Gastroesophageal sphincter (tissue), 4 donors: ENCODE measurements at regions not wholly inside any gene's neighbourhood (a gene's known extent, or its start where the extent isn't known, plus 50 kb on each side); places are given as distances from the start of the nearest gene placed in this dataset.
"Not testable (repeated sequence)": the region's sequence is repeated elsewhere in the genome, so short reads cannot be mapped to it uniquely, and the experiment has no call there.

Experiments
- ATAC-seq: fragments of 150-250 bp; one replicate; pipeline ENCODE4 v1.9.1; 2016; ENCODE audit warnings: mild to moderate bottlenecking, moderate library complexity
- H3K27ac ChIP-seq, 4 donors: fragments of 200-600 bp; sonication (generic) in 3 of 4; 1 replicate in 3 of 4; 2 replicates in 1 of 4; pipeline ENCODE4 v1.5.1; 2016 to 2019
- H3K27me3 ChIP-seq: fragments of 200-600 bp; sonication (generic); one replicate; pipeline ENCODE4 v1.5.1; 2019
- H3K36me3 ChIP-seq, 2 donors: fragments of 200-600 bp; sonication (generic); one replicate each; pipeline ENCODE4 v1.5.1; 2019; ENCODE audit warnings: control low read depth in 1 of 2
- H3K4me1 ChIP-seq, 3 donors: fragments of 200-600 bp; sonication (generic); 1 replicate in 2 of 3; 2 replicates in 1 of 3; pipeline ENCODE4 v1.5.1; 2016 to 2019; ENCODE audit warnings: control low read depth in 2 of 3
- H3K4me3 ChIP-seq, 2 donors: fragments of 200-600 bp; sonication (generic); one replicate each; pipeline ENCODE4 v1.5.1; 2019; ENCODE audit warnings: mild to moderate bottlenecking in 1 of 2, moderate library complexity in 1 of 2
- H3K9me3 ChIP-seq, 3 donors: fragments of 200-600 bp; sonication (generic); one replicate each; pipeline ENCODE4 v1.5.1; 2017 to 2019; ENCODE audit warnings: control low read depth in 2 of 3
- EP300 ChIP-seq: sonication (generic); formaldehyde crosslinking; IDR thresholded peaks from one replicate; pipeline ENCODE4 v1.6.1; 2017; ENCODE audit warnings: antibody characterized with exemption, mild to moderate bottlenecking
- POLR2A ChIP-seq, 2 donors: fragments of 450-650 bp; IDR thresholded peaks; one replicate each; pipeline ENCODE4 v1.6.1; 2017; ENCODE audit warnings: antibody characterized with exemption in 2 of 2, mild to moderate bottlenecking in 2 of 2, moderate library complexity in 1 of 2
- POLR2AphosphoS5 ChIP-seq: sonication (generic); formaldehyde crosslinking; IDR thresholded peaks from one replicate; pipeline ENCODE4 v1.6.1; 2017; ENCODE audit warnings: antibody characterized with exemption
- WGBS, 2 donors: methylation state at CpG; one replicate each; pipeline ENCODE4 v1.1.5; 2018; ENCODE audit warnings: low coverage in 1 of 2; 5-methylcytosine and 5-hydroxymethylcytosine counted together
- TF ChIP-seq, protein P1 (sequence below), 4 experiments: fragments of 200-600 bp in 2 of 4; fragments of 450-650 bp in 2 of 4; sonication (generic) in 1 of 4; IDR thresholded peaks; one replicate each; pipeline ENCODE4 v1.5.1; 2017 to 2019; ENCODE audit warnings: antibody characterized with exemption in 4 of 4, mild to moderate bottlenecking in 2 of 4, moderate library complexity in 2 of 4

DNA sequence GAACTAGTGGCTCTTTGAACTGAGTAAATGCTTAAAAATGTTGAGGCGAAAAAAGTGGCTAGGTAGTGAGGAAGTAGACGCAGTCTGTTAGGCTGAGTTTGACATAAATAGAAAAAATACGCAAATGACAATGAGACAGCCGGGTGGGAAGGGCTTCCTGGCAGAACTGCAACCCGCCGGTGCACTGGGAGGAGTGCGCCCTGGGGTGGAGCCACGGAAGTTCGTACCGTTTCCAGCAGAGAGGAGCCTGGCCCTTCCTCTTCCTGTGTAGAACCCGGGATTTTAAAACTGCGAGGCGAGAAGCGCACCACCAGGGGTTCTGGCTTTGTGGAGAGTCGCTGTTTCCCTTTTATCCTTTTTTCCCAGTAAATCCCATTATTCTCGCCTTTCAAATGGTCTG lies 602.6 kb downstream of the PYDC2 start:
- TF ChIP-seq, protein P1, sequence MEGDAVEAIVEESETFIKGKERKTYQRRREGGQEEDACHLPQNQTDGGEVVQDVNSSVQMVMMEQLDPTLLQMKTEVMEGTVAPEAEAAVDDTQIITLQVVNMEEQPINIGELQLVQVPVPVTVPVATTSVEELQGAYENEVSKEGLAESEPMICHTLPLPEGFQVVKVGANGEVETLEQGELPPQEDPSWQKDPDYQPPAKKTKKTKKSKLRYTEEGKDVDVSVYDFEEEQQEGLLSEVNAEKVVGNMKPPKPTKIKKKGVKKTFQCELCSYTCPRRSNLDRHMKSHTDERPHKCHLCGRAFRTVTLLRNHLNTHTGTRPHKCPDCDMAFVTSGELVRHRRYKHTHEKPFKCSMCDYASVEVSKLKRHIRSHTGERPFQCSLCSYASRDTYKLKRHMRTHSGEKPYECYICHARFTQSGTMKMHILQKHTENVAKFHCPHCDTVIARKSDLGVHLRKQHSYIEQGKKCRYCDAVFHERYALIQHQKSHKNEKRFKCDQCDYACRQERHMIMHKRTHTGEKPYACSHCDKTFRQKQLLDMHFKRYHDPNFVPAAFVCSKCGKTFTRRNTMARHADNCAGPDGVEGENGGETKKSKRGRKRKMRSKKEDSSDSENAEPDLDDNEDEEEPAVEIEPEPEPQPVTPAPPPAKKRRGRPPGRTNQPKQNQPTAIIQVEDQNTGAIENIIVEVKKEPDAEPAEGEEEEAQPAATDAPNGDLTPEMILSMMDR (IDR thresholded peaks at IDR 0.05): no peak
- no peak for TF ChIP-seq EP300
- TF ChIP-seq POLR2AphosphoS5: no peak
- no peak for TF ChIP-seq POLR2A (IDR thresholded peaks at IDR 0.05)
- peak overlapping the region in 1 of 2 donors; percentile 15 for H3K4me3 ChIP-seq
- no peaks in the 10 kb centered on the region for H3K9me3 ChIP-seq
- peak; percentile 31 for ATAC-seq
- no peaks in the 10 kb centered on the region for H3K36me3 ChIP-seq
- no peaks in the 10 kb centered on the region for H3K4me1 ChIP-seq
- 39 to 43% methylated on average over 13 to 14 of the region's 16 CpGs for WGBS, 2 donors
- H3K27me3 ChIP-seq: peaks cover 6% of the 10 kb centered on the region
- no peak overlapping the region for H3K27ac ChIP-seq

DNA sequence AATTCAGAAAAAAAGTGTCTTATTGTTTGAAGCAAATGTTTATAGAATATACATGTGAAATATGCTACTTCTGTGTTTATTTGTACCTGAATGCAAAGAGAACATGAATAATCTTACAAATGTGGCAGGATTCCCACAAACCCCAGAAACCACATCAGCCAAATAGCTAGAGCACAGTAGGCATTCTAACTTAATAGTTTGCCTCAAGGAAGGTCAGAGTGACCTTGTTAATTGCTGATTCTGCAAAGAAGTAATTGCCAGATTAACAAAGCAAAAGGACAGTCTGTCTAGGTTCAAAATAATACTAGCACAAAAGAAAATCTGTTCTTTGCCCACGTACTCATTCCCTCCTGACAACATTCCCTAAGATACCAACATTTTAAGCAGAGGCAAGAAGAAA lies 604.0 kb downstream of the PYDC2 start:
- TF ChIP-seq POLR2AphosphoS5: no peak
- 57 to 100% methylated on average over 1 of the region's 1 CpG for WGBS, 2 donors
- H3K36me3 ChIP-seq: no peaks in the 10 kb centered on the region

DNA sequence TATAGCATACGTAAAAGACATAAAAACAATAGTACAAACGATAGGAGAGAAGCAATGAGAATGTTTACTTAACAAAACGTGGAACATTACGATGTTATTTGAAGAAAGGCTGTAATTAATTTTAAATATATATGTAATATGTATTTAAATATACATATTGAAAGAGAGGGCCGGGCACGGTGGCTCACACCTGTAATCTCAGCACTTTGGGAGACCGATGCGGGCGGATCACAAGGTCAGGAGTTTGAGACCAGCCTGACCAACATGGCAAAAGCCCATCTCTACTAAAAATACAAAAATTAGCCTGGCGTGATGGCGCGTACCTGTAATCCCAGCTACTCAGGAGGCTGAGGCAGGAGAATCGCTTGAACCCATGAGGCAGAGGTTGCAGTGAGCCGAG lies 605.3 kb downstream of the PYDC2 start:
- not testable (repeated sequence) for ATAC-seq, H3K27me3 ChIP-seq, H3K4me3 ChIP-seq, H3K27ac ChIP-seq, H3K9me3 ChIP-seq, H3K4me1 ChIP-seq, H3K36me3 ChIP-seq
- WGBS, 2 donors: 87 to 94% methylated on average over 12 to 14 of the region's 14 CpGs

More for the DNA sequence above, 604.0 kb downstream of the PYDC2 start:
- Histone ChIP-seq H3K9me3 (no peaks in the 10 kb centered on the region), H3K27ac (no peak overlapping the region), H3K4me3 (no peak overlapping the region), H3K4me1 (no peaks in the 10 kb centered on the region), H3K27me3 (peaks cover 6% of the 10 kb centered on the region)
- no peak for ATAC-seq

DNA sequence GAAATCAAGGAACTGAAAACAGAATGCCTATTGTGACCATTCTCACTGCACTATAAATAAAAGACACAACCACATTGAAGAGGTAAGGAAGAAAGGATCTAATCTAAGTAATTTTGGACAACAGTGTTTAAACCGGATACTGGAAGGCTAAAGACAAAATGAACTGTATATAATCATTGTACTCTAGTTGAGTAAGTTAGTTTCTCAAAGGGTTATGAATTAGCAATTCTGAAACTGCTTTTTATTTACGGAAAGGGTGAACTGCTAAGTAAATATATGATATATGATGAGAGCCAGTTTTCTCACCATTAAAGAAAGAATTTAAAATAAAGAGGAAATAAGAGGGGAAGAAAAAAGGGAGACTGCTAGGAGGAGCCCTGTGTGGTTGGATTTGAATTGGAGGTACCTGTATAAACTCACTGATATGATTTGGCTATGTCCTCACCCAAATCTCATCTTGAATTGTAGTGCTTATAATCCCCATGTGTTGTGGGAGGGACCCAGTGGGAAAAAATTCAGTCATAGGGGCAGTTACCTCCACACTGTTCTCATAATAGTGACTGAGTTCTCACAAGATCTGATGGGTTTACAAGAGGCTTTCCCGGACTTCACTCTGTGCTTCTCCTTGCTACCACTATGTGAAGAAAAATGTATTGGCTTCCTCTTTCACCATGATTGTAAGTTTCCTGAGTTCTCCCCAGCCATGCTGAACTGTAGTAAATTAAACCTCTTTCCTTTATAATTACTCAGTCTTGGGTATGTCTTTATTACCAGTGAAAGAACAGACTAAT lies 607.7 kb downstream of the PYDC2 start:
- ATAC-seq: no peak

DNA sequence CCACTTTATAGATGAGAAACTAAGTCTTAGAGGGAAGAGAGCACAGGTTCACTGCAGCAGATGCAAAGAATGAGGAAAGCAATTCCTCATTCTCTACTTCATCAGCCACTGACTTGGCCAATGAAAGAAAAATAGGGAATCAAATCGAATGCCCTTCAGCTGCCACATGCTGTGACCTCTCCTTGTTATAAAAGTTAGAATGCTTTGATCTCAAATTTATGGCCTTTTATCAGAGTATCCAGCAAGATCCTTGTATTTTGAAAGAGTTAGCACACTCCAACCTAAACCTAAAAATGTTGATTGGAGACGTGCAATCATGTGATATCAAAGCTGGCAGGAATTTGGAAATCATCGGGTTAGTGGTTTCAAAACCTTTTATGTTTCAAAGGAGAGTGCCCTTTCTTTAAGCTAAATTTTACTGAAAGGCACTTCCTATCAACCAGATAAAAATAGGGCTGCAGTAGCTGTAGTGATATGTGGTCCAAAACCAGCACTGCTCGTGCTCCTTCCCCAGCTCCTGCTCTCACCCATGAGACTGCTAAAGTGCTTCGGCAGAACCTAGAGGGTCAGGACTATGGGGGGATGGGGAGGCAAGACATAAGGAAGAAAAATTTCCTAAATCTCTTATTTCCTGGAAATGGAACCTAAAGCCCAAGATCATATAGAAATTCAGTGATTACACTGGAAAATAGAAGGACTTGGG lies 617.0 kb downstream of the PYDC2 start:
- TF ChIP-seq POLR2AphosphoS5 (no peak), EP300 (no peak), POLR2A (IDR thresholded peaks at IDR 0.05) (no peak)
- TF ChIP-seq, protein P1 (IDR thresholded peaks at IDR 0.05): no peak
- Histone ChIP-seq H3K27me3 (no peaks in the 10 kb centered on the region), H3K9me3 (no peaks in the 10 kb centered on the region), H3K27ac (no peak overlapping the region), H3K4me3 (no peak overlapping the region), H3K36me3 (no peaks in the 10 kb centered on the region), H3K4me1 (no peaks in the 10 kb centered on the region)
- ATAC-seq: no peak
- 62 to 72% methylated on average over 5 of the region's 5 CpGs for WGBS, 2 donors

More for the DNA sequence above, 607.7 kb downstream of the PYDC2 start:
- no peak overlapping the region for H3K27ac ChIP-seq
- H3K27me3 ChIP-seq: peaks cover under 1% of the 10 kb centered on the region
- no peaks in the 10 kb centered on the region for H3K4me1 ChIP-seq
- H3K36me3 ChIP-seq: no peaks in the 10 kb centered on the region
- 46 to 73% methylated on average over 2 to 3 of the region's 3 CpGs for WGBS, 2 donors
- TF ChIP-seq, protein P1 (IDR thresholded peaks at IDR 0.05): no peak
- TF ChIP-seq POLR2A (IDR thresholded peaks at IDR 0.05) (no peak), EP300 (no peak), POLR2AphosphoS5 (no peak)
- H3K4me3 ChIP-seq: no peak overlapping the region
- H3K9me3 ChIP-seq: no peaks in the 10 kb centered on the region

GRCh38 chr3:192079098-192079497 lies 618.1 kb downstream of the PYDC2 start:
- Histone ChIP-seq H3K27ac (no peak overlapping the region), H3K27me3 (no peaks in the 10 kb centered on the region), H3K4me1 (no peaks in the 10 kb centered on the region), H3K4me3 (no peak overlapping the region), H3K9me3 (no peaks in the 10 kb centered on the region), H3K36me3 (no peaks in the 10 kb centered on the region)
- ATAC-seq: no peak
- TF ChIP-seq POLR2AphosphoS5: no peak
- TF ChIP-seq, protein P1 (IDR thresholded peaks at IDR 0.05): no peak
- no peak for TF ChIP-seq EP300
- 50% methylated on average over 1 of the region's 1 CpG; no CpG with 5 or more reads in 1 of the 2 donors for whole genome bisulfite sequencing, 2 donors
